Effector CD4-positive, alpha-beta T cell (primary cell): ENCODE measurements at regions not wholly inside any gene's neighbourhood (a gene's known extent, or its start where the extent isn't known, plus 50 kb on each side); places are given as distances from the start of the nearest gene placed in this dataset.

ENCODE experiments used
- DNase-seq: peaks from one replicate; pipeline ENCODE4 v3.0.0-alpha.2; 2020

GRCh38 chr1:199725002-199725565 is 302.4 kb upstream of the NR5A2 start:
- DNase-seq = no peak

DNA sequence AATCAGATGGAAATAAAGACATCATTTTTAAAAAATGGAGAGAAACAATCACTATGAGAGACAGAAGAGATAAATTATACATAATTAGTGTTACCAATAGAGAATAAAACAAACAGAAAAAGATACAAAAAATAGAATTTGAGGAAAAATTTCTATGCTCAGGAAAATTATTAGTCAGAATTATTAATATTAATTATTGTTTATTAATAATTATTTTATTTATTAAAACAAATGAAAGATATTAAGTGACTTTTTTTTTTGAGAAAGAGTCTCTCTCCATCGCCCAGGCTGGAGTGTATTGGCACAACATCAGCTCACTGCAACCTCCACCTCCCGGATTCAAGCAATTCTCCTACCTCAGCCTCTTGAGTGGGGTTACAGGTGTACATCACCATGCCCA is 299.8 kb upstream of the NR5A2 start:
- DNase-seq = no peak

GRCh38 chr1:199728345-199728744 is 299.2 kb upstream of the NR5A2 start:
- no peak for DNase-seq

DNA sequence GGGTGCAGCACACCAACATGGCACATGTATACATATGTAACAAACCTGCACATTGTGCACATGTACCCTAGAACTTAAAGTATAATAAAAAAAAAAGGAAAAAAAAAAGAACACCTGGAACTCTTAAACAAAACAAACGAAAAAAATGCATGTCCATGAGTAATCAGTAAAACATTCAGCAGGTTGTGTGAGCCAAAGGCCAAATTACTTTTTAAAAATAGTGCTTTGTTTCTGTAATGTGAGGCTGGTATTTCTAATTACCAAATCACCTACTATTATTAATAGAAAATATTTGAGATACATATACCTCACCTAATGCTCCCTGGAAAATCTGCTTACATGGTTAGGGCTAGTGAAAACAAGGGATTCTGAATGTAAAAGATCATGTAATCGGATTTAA is 294.4 kb upstream of the NR5A2 start:
- DNase-seq = no peak

DNA sequence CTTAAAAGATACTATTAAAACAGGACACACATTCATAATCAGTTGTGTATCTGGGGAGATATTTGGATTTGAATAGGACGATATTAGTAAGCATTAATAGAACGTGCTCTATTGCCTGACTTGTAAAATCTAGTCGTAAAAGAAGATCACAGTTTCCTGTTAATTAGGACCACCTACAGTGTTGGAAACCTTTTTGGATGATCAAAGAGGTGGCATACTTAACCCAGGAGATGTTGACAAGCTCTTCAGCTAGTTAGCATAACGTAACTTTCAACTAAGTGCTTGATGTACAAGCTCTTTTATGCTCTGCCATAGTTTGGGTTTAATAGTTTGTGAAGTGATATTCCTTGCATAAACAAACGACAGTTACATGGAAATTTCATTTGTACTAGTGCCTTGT is 293.3 kb upstream of the NR5A2 start:
- DNase-seq = no peak

- DNase-seq = no peak
Measured at GRCh38 chr1:199735660-199736059, 291.9 kb upstream of the NR5A2 start.

DNA sequence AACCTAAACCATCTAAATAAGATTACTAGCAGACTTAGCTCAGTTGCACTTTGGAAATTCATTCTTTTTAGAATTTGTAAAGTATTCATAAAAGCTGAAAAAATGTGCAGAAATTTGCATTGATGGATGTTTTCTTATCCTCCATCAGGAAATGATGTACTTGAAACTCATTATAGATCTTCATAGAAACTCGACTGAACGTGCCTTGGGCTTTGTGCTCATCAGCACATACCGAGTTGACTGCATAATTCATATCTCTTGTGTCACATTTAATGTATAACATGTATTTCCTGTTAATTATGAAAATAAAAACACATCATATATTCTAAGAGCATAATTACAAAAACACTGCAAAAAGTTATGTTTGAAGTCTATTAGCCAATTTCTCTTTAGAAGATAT is 290.9 kb upstream of the NR5A2 start:
- DNase-seq = no peak

GRCh38 chr1:199741586-199741985 is 285.9 kb upstream of the NR5A2 start:
- DNase-seq = no peak

GRCh38 chr1:199742547-199742946 is 285.0 kb upstream of the NR5A2 start:
- DNase-seq = no peak

GRCh38 chr1:199743227-199743626 is 284.3 kb upstream of the NR5A2 start:
- no peak for DNase-seq

GRCh38 chr1:199746666-199747384 is 280.7 kb upstream of the NR5A2 start:
- no peak for DNase-seq

- no peak for DNase-seq
Measured at GRCh38 chr1:199747984-199748383, 279.5 kb upstream of the NR5A2 start.

DNA sequence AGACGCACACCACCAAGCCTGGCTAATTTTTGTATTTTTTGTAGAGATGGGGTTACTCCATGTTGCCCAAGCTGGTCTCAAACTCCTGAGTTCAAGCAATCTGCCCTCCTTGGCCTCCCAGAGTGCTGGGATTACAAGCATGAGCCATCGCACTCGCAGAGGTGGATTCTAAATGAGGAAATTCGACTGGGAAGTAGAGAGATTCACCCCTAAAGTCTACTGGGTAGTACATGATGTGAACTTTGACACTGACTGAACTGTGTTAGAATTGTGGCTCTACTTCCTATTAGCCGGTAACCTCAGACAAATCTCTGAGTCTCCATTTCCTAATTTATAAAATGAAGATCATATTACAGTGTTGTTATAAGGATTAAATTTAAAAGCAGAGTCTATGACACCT is 276.0 kb upstream of the NR5A2 start:
- no peak for DNase-seq

- no peak for DNase-seq
Measured at GRCh38 chr1:199751962-199752687, 275.4 kb upstream of the NR5A2 start.

- no peak for DNase-seq
Measured at GRCh38 chr1:199752688-199753027, 274.9 kb upstream of the NR5A2 start.

DNA sequence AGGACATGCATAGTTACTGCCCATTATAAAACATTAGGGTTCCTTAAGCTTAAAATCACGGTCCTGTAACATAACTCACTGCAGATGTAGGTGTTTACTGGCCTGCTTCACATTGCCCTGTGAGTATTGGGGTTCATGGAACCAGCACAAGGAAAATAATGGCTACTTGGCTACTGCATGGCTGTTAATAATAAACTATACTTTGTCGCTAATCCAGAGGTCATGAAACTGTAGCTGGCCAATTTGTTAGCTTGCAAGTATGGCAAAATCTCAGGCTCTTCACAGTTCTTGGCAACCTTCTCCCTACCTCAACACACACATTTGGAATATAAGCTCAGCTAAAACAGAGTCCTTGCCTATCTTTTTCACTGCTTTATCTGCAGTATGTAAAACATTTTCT is 274.0 kb upstream of the NR5A2 start:
- no peak for DNase-seq

GRCh38 chr1:199756066-199756465 is 271.4 kb upstream of the NR5A2 start:
- no peak for DNase-seq

DNA sequence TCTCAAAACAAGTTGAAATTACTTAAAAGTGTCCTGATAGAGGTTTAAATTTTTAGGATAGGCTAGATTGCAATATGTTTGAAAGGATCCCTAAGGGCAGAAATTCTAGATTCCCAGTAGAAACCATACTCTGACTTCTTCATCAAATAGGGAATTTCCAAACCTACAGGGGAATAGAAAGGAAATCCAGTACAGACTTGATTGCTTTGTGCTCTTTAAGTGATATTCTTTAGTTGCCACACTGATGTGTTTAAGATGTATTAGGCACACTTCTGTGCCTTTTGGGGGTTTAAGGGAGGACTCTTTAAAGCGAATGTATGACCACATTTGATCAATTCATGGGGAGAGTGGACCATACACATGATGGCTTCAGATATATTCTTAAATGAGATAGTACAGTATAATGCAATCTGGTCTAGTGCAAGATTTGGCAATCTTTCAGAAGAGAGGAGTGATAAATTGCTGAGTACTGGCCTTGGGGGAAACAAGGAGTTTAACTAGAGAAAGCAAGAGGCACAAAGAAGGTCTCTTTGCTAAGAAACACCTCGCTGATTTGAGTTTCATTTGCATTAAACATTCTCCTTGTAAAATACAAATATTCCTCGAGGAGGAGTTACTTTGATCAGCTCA is 268.8 kb upstream of the NR5A2 start:
- DNase-seq = no peak

DNA sequence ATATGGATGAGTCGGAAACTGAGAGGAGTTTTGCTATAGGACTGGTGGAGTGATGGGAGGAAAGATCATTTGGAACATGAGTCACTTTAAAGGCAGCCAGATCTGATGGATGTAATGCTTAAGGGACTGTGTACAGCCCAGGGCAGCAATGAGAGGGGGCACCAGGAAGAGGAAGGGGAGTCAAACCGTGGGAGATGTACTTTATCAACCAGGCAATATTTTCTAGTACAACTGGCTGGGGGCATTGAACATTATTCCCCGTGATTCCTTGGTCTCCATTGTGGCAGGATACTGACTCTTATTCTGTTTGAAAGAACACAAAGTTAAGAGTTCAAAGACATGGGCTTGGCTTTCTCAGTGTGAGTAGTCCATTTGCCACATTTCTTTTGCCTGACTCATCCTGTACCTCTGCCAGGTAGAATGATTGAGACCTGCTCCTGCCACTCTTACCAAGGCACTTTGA is 268.2 kb upstream of the NR5A2 start:
- no peak for DNase-seq

- DNase-seq = no peak
Measured at GRCh38 chr1:199762572-199762971, 264.9 kb upstream of the NR5A2 start.

- no peak for DNase-seq
Measured at GRCh38 chr1:199766218-199766792, 261.2 kb upstream of the NR5A2 start.

DNA sequence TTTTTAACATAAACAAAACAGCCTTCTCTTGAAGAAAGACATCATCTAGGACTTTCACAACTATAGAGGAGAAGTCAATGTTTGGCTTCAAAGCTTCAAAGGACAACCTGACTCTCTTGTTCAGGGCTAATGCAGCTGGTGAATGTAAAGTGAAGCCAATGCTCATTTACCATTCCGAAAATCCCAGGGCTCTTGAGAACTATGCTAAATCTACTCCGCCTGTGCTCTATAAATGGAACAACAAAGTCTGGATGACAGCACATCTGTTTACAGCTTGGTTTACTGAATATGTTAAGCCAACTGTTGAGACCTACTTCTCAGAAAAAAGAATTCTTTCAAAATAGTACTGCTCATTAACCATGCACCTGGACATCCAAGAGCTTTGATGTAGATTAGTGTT is 259.8 kb upstream of the NR5A2 start:
- DNase-seq = no peak

DNA sequence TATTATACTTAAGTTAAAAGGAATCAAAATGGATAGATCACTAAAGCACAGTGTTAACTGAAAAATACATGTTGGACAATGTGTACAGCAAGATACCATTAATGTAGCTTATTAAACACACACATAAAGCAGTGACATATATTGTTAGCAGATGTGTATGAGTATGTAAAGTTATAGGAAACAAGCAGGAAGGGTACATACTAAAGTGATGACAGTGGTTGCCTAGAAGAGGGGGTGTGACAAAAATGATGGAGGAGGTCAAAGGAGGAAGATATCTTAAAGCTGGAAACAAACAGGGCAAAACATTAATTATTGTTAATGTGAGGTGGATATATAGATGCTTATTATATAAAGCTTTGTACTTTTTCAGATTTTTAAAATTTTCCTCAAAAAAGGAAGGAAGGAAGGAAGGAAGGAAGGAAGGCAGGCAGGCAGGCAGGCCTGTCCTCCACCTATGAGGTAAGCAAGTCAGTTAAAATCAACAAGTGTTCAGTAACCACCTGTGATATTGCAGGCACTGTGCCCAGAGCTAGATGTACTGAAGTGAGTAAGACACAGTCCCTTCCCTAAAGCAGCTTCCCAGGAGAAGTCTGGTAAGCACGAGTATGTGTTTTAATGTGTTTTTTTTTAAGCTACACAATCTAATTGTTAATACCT is 252.9 kb upstream of the NR5A2 start:
- no peak for DNase-seq
